Suprapubic skin (tissue), 4 donors: ENCODE measurements at regions not wholly inside any gene's neighbourhood (a gene's known extent, or its start where the extent isn't known, plus 50 kb on each side); places are given as distances from the start of the nearest gene placed in this dataset.

ENCODE experiments used
- CTCF ChIP-seq, 2 donors: fragments of 200-600 bp in 1 of 2; fragments of 450-650 bp in 1 of 2; sonication (generic) in 1 of 2; IDR thresholded peaks; one replicate each; pipeline ENCODE4 v1.5.1; 2016 to 2019; ENCODE audit warnings: antibody characterized with exemption in 2 of 2, mild to moderate bottlenecking in 1 of 2, moderate library complexity in 1 of 2
- POLR2A ChIP-seq, 2 donors: fragments of 450-650 bp; IDR thresholded peaks; one replicate each; pipeline ENCODE4 v1.6.1; 2017; ENCODE audit warnings: antibody characterized with exemption in 2 of 2, mild to moderate bottlenecking in 2 of 2, moderate library complexity in 2 of 2
- POLR2AphosphoS5 ChIP-seq, 3 donors: sonication (generic); formaldehyde crosslinking; IDR thresholded peaks; one replicate each; pipeline ENCODE4 v1.6.1; 2017; ENCODE audit warnings: antibody characterized with exemption in 3 of 3

GRCh38 chr2:126413079-126413478 is 242.9 kb upstream of the GYPC start:
- TF ChIP-seq CTCF (IDR thresholded peaks at IDR 0.05) = no peak
- no peak for TF ChIP-seq POLR2A (IDR thresholded peaks at IDR 0.05)
- TF ChIP-seq POLR2AphosphoS5 (IDR thresholded peaks at IDR 0.05) = no peak
